Ishikawa (cell line): ENCODE measurements at regions not wholly inside any gene's neighbourhood (a gene's known extent, or its start where the extent isn't known, plus 50 kb on each side); places are given as distances from the start of the nearest gene placed in this dataset.

Experiments used
- CEBPB ChIP-seq: IDR thresholded peaks from 2 replicates; pipeline ENCODE4 v1.6.1; 2012
- EGR1 ChIP-seq: IDR thresholded peaks from 2 replicates; pipeline ENCODE4 v1.6.1; 2012
- EP300 ChIP-seq: IDR thresholded peaks from 2 replicates; pipeline ENCODE4 v1.6.1; 2012; ENCODE audit warnings: borderline replicate concordance
- MAX ChIP-seq: IDR thresholded peaks from 2 replicates; pipeline ENCODE4 v1.6.1; 2012
- NFIC ChIP-seq: IDR thresholded peaks from 2 replicates; pipeline ENCODE4 v1.6.1; 2012
- RAD21 ChIP-seq: IDR thresholded peaks from 2 replicates; pipeline ENCODE4 v1.6.1; 2012; ENCODE audit warnings: low read depth
- REST ChIP-seq: IDR thresholded peaks from 2 replicates; pipeline ENCODE4 v1.6.1; 2012; ENCODE audit warnings: low read depth, mild to moderate bottlenecking
- TAF1 ChIP-seq: IDR thresholded peaks from 2 replicates; pipeline ENCODE4 v1.6.1; 2012; ENCODE audit warnings: low read depth, mild to moderate bottlenecking
- TEAD4 ChIP-seq: IDR thresholded peaks from 2 replicates; pipeline ENCODE4 v1.6.1; 2012
- USF1 ChIP-seq: IDR thresholded peaks from 2 replicates; pipeline ENCODE4 v1.6.1; 2012
- ZBTB7A ChIP-seq: IDR thresholded peaks from 2 replicates; pipeline ENCODE4 v1.6.1; 2012; ENCODE audit warnings: low read depth

- TF ChIP-seq REST (no peak), EGR1 (no peak), RAD21 (no peak), NFIC (no peak), ZBTB7A (no peak), TEAD4 (no peak), EP300 (no peak), MAX (no peak), CEBPB (no peak), TAF1 (no peak), USF1 (no peak)
Measured at GRCh38 chr6:14734416-14735340, 511.2 kb upstream of the JARID2 start.
